HG02884 (cell line): ENCODE measurements at regions not wholly inside any gene's neighbourhood (a gene's known extent, or its start where the extent isn't known, plus 50 kb on each side); places are given as distances from the start of the nearest gene placed in this dataset.
"Not testable (repeated sequence)": the region's sequence is repeated elsewhere in the genome, so short reads cannot be mapped to it uniquely, and the experiment has no call there.

Experiments
- ATAC-seq: cut with Tn5 transposase; IDR thresholded peaks from one replicate; pipeline ENCODE4 v1.9.1; 2021; ENCODE audit warnings: mild to moderate bottlenecking, moderate library complexity; ENCODE audit not compliant: unreplicated experiment

GRCh38 chr2:52258967-52259366 is 1227.0 kb upstream of the NRXN1 start:
- not testable (repeated sequence) for ATAC-seq

- no peak for ATAC-seq
Measured at GRCh38 chr2:52258038-52258437, 1226.1 kb upstream of the NRXN1 start.

GRCh38 chr2:52253416-52253980 is 1221.6 kb upstream of the NRXN1 start:
- ATAC-seq, result no peak

- no peak for ATAC-seq
Measured at GRCh38 chr2:52238782-52239181, 1206.8 kb upstream of the NRXN1 start.

- ATAC-seq, result no peak
Measured at GRCh38 chr2:52222128-52222527, 1190.2 kb upstream of the NRXN1 start.

- no peak for ATAC-seq
Measured at GRCh38 chr2:52220393-52220792, 1188.5 kb upstream of the NRXN1 start.

GRCh38 chr2:52210611-52211010 is 1178.7 kb upstream of the NRXN1 start:
- ATAC-seq, result no peak

GRCh38 chr2:52210161-52210560 is 1178.2 kb upstream of the NRXN1 start:
- ATAC-seq, result no peak

GRCh38 chr2:52194342-52194741 is 1162.4 kb upstream of the NRXN1 start:
- no peak for ATAC-seq

GRCh38 chr2:52193804-52194203 is 1161.9 kb upstream of the NRXN1 start:
- ATAC-seq, result no peak

GRCh38 chr2:52192656-52193055 is 1160.7 kb upstream of the NRXN1 start:
- ATAC-seq, result no peak

GRCh38 chr2:52181080-52181479 is 1149.1 kb upstream of the NRXN1 start:
- no peak for ATAC-seq

GRCh38 chr2:52178845-52179244 is 1146.9 kb upstream of the NRXN1 start:
- ATAC-seq, result no peak

- no peak for ATAC-seq
Measured at GRCh38 chr2:52145005-52145404, 1113.1 kb upstream of the NRXN1 start.

GRCh38 chr2:52144590-52144989 is 1112.7 kb upstream of the NRXN1 start:
- ATAC-seq, result no peak

- no peak for ATAC-seq
Measured at GRCh38 chr2:52141076-52141475, 1109.1 kb upstream of the NRXN1 start.

GRCh38 chr2:52139241-52139640 is 1107.3 kb upstream of the NRXN1 start:
- ATAC-seq, result no peak

GRCh38 chr2:52135235-52135634 is 1103.3 kb upstream of the NRXN1 start:
- no peak for ATAC-seq

GRCh38 chr2:52128081-52128480 is 1096.1 kb upstream of the NRXN1 start:
- ATAC-seq, result no peak

GRCh38 chr2:52127527-52127926 is 1095.6 kb upstream of the NRXN1 start:
- ATAC-seq, result no peak

- ATAC-seq, result no peak
Measured at GRCh38 chr2:52117299-52117698, 1085.4 kb upstream of the NRXN1 start.

- no peak for ATAC-seq
Measured at GRCh38 chr2:52115750-52116149, 1083.8 kb upstream of the NRXN1 start.

GRCh38 chr2:52113338-52113737 is 1081.4 kb upstream of the NRXN1 start:
- no peak for ATAC-seq
